ENCODE measurements at regions not wholly inside any gene's neighbourhood (a gene's known extent, or its start where the extent isn't known, plus 50 kb on each side); places are given as distances from the start of the nearest gene placed in this dataset.

GRCh38 chr20:52915564-52915963, 56.6 kb upstream of the TSHZ2 start:
- 52% methylated on average over 1 of the region's 1 CpG for WGBS (ENCODE audit: insufficient coverage, insufficient replicate concordance, low lambda C conversion rate, missing lambda C conversion rate)
- RAD21 ChIA-PET (ENCODE audit: unreplicated experiment), result no interaction called here
- SMC1A ChIA-PET (ENCODE audit: uncharacterized antibody, unreplicated experiment), result no interaction called here
- FAIRE-seq, result no peak
- H3K4me1 ChIP-seq (ENCODE audit: control insufficient read depth, insufficient read depth, low read length), result no peaks in the 10 kb centered on the region
- POLR2A ChIA-PET, result no interaction called here
- no peak for ATAC-seq
- DNase-seq (ENCODE audit: low read depth, low spot score), result no peak
- no peaks in the 10 kb centered on the region for H3K27me3 ChIP-seq (replicated peaks in 1 of 2; ENCODE audit: control insufficient read depth in 2 of 2, insufficient read depth in 2 of 2, low read length in 1 of 2)
- no peak overlapping the region for H3K27ac ChIP-seq (ENCODE audit: control insufficient read depth, insufficient read depth)
- CTCF ChIA-PET, result no interaction called here
- in situ Hi-C loops (cut with MboI), result no loop called here
- H2AFZ ChIP-seq (ENCODE audit: control insufficient read depth, low read depth, low read length), result no peak overlapping the region
- no TSS peak for BruUV-seq (replicated peaks)
- no peak overlapping the region for H3K4me2 ChIP-seq (ENCODE audit: control insufficient read depth, insufficient read depth)
- no peak overlapping the region for H3K9ac ChIP-seq (ENCODE audit: control insufficient read depth, insufficient read depth, low read length)
- H3K9me3 ChIP-seq (replicated peaks; ENCODE audit: control insufficient read depth, insufficient read depth, low read length), result no peaks in the 10 kb centered on the region
- no peaks in the 10 kb centered on the region for H4K20me1 ChIP-seq (ENCODE audit: control insufficient read depth, insufficient read depth)
- intact Hi-C loops (cut with micrococcal nuclease; ENCODE audit: unreplicated experiment), result no loop called here
- no peaks in the 10 kb centered on the region for H3K79me2 ChIP-seq (ENCODE audit: control insufficient read depth, insufficient read depth, low read length)
- H3K36me3 ChIP-seq (ENCODE audit: control insufficient read depth in 2 of 2, insufficient read depth in 2 of 2, low read length in 1 of 2), result no peaks in the 10 kb centered on the region
- no peak overlapping the region for H3K4me3 ChIP-seq
- TF ChIP-seq ATF2 (IDR thresholded peaks at IDR 0.05; ENCODE audit: low read length) (no peak), HSF1 (IDR thresholded peaks at IDR 0.05; ENCODE audit: low read depth, low read length) (no peak), CEBPZ (IDR thresholded peaks at IDR 0.05; ENCODE audit: low read depth, low read length) (no peak), ZBTB40 (IDR thresholded peaks at IDR 0.05; ENCODE audit: borderline replicate concordance) (no peak), SPI1 (IDR thresholded peaks at IDR 0.05; ENCODE audit: borderline replicate concordance, insufficient read depth, low read depth, low read length) (no peak), PRDM15 (CRISPR knock-in tag; IDR thresholded peaks at IDR 0.05) (no peak), ZNF384 (IDR thresholded peaks at IDR 0.05; ENCODE audit: borderline replicate concordance, low read depth, low read length) (no peak), MYC (IDR thresholded peaks at IDR 0.05; ENCODE audit: insufficient read depth, insufficient read length, insufficient replicate concordance, low read length, severe bottlenecking) (no peak), EZH2 (IDR thresholded peaks at IDR 0.05; ENCODE audit: borderline replicate concordance, control insufficient read depth, low read depth, low read length) (no peak)

Measured in GM12878 (cell line).